B cell (primary cell): ENCODE measurements at regions not wholly inside any gene's neighbourhood (a gene's known extent, or its start where the extent isn't known, plus 50 kb on each side); places are given as distances from the start of the nearest gene placed in this dataset.

Experiments used
- EZH2 ChIP-seq: IDR thresholded peaks from 2 replicates; pipeline ENCODE4 v1.6.1; 2012; ENCODE audit warnings: borderline replicate concordance, low read depth, mild to moderate bottlenecking, moderate library complexity, low read length; ENCODE audit not compliant: insufficient read depth, poor library complexity, severe bottlenecking
- TF ChIP-seq, protein P1 (sequence below): fragments of 200-600 bp; IDR thresholded peaks from one replicate; pipeline ENCODE4 v1.8.0; 2022; ENCODE audit warnings: antibody characterized with exemption, mild to moderate bottlenecking

DNA sequence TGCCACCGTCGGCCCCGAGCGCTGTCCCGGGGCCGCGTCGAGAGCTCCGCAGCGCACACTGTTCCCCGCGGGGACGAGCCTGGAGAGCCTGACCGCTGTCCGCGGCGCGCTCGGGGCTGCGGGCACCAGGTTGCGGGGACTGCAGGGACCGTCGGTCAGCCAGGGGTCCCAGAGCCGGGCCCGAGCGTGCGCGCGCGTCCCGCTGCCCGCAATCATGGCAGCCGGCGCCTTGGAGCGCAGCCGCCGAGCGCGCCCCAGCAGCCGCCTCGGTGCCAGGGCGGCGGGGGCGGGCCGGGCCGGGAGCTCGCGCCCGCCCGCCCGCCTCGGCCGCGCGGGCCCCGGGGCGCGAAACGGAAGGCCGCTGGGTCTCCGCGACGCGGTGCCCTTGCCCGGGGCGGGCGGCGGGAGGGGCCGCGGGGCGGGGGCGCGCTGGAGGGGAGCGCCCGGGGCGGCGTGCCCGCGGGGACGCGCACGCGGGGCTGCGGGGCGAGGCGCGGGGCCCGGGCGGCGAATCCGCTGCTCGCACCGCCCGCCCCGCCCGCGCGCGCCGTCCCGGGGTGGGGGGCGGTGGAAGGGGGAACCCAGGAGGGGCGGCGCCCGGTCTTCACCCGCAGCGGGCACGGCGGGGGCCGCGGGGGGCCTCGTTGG lies 79.4 kb upstream of the PPARA start:
- TF ChIP-seq, protein P1, sequence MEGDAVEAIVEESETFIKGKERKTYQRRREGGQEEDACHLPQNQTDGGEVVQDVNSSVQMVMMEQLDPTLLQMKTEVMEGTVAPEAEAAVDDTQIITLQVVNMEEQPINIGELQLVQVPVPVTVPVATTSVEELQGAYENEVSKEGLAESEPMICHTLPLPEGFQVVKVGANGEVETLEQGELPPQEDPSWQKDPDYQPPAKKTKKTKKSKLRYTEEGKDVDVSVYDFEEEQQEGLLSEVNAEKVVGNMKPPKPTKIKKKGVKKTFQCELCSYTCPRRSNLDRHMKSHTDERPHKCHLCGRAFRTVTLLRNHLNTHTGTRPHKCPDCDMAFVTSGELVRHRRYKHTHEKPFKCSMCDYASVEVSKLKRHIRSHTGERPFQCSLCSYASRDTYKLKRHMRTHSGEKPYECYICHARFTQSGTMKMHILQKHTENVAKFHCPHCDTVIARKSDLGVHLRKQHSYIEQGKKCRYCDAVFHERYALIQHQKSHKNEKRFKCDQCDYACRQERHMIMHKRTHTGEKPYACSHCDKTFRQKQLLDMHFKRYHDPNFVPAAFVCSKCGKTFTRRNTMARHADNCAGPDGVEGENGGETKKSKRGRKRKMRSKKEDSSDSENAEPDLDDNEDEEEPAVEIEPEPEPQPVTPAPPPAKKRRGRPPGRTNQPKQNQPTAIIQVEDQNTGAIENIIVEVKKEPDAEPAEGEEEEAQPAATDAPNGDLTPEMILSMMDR: no peak
- no peak for TF ChIP-seq EZH2
